GF-D8 (cell line): ENCODE measurements at regions not wholly inside any gene's neighbourhood (a gene's known extent, or its start where the extent isn't known, plus 50 kb on each side); places are given as distances from the start of the nearest gene placed in this dataset.

Experiments used
- DNase-seq: peaks from one replicate; lab custom pipeline; 2025; lab: John Stamatoyannopoulos, UW

DNA sequence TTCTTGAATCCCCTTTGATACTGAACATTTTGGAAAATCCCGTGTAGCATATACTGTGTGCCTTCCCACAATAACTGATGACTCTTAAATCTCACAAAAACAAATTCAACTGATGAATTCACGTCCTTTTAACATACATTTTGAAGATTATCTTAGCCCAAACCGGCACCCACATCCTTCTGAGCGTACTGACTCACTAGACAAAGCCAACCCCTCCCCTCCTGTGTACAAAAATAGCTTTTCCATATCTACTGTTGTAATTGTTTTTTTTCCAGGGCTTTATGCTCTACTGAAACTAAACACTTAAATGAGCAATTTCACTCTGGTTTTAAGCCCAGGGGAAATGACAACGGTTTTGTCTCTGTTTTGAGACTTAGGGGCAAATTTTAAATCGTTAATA lies 109.4 kb upstream of the ATF7IP start:
- no peak for DNase-seq

DNA sequence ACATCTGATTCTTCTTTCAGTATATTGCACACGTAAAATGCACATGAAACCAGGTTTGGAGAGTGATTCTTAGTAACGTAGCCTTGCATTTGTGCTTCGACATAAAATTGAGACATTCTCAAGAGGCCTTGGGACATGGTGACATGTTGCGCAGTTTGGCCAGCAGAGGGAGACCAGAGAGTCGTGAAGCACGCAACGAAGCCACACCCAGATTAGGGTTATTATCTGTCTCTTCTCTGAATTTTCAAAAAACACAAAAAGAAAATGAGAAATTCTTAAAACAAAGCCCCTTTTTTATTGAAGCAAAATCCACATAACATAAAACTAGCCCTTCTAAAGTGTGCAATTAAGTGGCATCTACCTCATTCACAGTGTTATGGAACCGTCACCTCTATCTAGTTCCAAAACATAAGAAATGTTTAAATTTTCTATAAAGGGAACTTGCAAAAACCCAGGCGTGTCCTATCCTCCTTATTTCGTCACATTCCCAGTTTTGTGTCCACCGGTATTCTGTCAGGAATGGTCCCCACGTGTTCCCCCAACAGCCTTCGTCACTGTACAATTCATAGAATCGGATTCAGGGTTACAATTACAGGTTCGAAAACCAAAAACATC lies 108.8 kb upstream of the ATF7IP start:
- DNase-seq = peak; percentile 24

DNA sequence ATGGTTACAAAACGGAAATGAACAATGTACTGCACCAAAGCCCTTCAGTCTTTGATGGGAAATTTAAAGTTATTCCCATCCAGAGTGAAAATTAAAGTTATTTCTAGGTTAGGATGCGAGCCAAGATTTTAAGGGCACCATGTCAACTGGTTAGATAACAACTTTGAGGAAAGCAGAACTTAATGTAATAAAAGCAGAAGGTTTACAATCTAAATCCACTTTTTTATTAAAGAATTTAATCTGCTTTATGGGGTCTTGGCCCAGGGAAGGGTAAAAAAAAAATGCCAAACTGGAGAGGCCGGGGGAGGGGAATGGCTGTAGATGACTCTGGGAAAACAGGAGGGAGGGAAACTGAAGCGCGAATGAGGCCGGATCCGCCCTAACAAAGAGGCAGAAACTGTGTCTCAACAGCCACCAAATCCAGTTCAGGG lies 108.2 kb upstream of the ATF7IP start:
- no peak for DNase-seq

DNA sequence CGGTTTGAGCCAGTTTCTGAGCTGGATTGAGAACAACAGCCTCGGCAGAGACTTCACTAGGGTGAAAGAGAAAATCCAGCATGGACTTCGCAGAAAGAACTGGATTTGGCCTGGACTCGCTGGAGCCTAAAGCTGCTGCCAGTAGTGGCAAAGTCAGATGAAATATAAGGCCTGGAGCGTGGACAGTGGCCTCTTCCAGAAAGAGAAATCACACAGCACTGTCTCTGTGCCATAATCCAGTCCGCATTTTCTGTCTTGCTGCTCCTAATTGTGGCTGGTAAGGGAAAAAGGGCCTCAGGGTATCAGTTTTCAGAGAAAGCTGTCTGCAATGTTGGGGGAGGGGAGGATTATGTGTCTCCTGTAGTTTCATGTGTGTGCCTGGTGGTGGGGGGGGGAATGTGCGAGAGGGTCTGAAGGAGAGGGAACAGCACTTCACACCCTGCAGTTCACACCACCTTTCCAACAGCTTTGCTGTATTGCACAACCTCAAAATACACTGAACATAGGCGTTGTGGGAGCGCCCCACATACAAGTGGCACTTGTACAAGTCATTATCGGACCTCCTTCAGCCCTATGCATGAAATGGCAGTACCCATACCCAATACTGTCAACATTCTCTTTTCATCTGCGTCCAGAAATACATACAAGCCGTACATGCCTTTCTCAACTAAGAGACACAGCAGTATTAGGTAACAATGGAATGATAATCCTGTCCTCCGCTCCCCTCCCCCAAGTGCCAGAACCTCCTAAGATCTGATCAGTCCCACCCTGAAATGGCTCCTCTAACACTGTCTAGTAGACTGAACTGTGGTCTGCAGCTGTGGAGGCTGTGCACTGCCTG lies 107.5 kb upstream of the ATF7IP start:
- peak; percentile 93 for DNase-seq

DNA sequence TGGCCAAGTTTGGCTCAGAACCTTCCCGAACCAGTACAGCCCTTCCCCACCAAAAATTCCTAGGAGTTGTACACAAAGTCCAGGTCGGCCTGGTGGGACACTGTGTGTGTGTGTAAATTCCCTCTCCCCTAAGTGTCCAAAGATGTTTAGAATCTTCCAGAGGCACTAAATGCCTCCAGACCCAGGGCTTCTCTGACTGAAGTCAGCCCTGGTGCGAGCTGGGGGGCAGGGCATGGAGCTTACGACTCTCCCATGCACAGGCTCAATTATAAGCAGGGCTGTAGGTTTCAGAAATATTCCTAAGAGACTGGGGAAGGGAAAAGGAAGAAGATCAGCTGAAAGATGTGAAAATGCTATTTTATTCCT lies 106.9 kb upstream of the ATF7IP start:
- no peak for DNase-seq

DNA sequence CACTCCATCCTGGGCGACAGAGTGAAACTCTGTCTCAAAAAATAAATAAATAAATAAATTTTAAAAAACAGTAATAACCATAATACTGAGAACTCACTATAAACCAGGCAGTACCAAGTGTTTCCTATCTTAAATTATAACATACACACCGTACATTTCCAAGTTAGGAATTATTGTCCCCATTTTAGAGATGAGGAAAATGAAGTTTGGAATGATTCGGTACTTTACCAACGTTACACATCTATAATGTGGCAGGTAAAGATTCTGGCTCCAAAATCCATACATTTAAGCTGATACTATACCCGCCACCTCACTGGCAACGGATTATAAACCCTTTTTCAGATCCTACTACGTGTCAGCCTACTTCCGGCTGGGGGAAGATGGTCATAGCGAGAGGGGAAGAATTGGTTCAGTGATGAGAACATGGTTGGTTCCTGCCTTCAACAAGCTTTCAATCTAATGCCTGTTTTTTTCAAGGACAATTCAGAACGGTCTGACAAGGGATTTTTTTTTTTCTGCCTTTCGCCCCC lies 105.9 kb upstream of the ATF7IP start:
- no peak for DNase-seq

DNA sequence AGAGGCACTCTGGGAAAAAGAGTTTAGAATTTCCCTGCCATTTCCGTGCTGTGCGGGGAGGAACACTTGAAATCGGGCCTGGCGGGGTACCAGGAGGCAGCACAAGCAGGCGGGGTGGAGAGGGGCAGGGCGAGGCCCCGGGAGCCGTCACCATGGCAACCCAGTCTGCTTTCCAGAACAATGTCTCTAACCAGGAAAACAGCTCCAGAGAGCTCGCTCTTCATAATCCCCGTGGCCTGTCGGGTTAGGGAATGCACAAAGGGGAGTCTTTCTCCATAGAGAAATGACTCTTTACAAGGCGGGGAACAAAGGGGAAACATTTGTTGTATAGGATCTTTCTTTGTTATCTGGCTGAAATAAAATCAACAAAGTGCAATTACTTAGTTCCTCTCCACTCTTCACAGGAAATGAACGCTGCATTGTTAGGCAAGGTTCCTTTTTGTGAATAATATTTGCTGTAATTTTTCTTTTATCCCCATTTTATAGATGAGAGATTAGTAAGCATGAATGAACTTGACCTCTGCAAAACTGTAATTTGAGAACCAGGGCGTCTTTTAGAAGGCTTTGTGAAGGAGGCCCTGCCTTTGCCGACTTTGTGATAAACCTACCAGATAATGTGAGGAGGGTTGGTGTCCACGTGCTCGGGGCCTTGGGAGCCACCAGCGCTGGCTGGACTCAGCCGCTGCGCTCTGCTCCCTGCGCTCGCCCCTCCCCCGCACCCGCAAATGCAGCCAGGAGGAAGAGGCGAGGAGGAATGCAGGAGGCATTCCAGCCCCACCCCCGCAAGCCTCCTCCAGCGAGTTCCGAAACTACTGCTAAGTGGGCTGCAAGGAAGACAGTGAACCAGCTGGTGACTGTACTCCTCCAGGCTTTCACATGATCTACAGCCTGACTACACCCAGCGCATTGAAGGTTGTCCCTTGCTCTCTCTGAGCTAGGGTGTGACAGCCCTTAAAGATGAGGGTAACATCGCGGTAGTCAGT lies 105.2 kb upstream of the ATF7IP start:
- no peak for DNase-seq

DNA sequence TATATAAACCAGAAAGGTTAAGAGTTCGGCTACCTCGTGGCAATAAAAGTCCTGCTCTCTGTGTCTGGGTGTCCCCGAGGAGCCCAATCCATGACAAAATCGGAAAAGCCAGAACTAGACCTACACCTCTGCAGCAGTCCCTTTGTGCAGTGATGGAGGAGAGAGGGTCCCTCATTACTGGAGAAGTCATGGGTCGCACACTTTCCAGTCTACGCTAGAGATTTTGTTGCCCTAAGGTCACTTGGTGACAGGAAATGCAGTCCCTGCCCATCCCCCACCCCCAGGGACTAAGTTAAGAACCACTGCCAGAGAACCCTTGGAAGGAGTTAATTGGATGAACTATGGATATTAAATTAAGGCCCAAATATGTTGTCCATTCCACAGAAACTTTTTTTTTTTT lies 104.4 kb upstream of the ATF7IP start:
- no peak for DNase-seq

DNA sequence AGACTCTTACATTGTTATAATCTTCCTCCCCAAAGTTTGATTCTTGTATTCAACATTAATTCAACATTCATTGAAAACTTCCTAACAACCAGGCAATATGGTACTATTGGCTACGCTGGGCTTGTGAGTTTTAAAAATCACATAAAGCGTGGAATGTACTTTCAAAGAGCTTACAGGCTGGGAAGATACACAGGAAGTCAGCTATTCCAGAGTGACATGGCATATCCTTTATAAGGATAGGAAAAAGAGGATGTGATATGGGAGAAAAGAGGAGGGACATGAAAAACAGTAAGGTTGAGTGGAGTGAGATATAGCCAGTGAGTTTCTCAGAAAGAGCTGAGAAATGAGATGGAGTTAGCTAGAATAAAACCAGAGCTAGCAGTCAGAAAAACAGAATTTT lies 103.6 kb upstream of the ATF7IP start:
- DNase-seq = no peak

DNA sequence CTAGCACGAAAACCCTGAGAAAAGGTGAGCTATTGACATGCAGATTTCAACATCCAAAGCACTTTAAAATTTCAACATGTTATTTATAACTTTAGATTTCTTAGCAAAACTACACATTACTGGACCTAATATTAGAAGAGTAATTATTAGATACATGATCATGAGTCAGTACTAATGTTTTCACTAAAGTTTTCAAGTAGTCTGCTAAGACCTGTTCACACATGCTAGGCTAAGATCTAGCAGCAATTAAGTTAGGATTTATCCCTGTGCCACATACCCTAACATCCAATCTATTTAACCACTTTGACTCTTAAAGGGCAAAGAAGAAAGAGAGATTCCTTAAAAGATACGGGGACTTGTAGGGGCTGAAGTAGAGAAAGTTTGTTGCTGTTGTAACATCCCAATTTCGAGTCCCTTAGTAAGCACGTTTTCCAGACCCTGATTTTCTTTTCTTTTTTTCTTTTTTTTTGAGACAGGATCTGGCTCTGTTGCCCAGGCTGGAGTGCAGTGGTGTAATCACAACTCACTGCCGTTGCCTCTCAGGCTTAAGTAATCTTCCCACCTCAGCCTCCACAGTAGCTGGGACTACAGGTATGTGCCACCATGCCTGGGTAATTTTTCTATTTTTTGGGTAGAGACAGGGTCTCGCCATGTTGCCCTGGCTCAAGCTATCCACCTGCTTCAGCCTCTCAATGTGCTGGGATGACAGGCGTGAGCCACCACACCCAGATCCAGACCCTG lies 102.5 kb upstream of the ATF7IP start:
- DNase-seq = no peak

DNA sequence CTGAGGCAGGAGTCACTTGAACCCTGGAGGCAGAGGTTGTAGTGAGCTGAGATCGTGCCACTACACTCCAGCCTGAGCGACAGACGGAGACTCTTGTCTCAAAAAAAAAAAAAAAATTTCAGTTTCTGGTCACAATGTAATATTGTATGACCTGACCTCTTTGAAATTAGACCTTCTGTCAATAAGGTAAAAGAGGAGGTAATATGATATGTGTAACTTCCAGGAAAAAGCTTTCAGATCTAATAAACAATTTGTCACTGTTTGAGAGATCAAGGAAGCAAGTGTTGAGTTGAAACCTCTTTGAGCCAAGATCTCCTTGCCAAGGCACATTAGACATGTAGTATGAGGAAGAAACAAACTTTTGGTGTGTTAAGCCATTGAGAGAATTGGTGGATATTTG lies 101.7 kb upstream of the ATF7IP start:
- no peak for DNase-seq

DNA sequence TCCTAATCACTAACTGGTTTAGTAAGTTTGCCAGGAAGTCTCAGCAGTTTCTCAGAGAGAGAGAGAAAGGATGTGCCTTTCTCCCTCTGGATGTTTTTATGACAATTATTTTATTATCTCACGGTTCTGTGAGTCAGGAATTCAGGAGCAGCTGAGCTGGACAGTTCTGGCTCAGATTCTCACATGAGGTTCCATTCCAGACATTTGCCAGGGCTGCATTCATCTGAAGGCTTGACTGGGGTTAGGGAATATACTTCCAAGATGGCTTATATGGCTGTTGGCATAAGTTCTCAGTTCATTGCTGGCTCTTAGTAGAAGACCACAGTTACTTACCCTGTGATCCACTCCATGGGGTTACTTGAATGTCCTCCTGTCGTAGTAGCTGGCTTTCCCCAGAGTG lies 101.2 kb upstream of the ATF7IP start:
- no peak for DNase-seq

DNA sequence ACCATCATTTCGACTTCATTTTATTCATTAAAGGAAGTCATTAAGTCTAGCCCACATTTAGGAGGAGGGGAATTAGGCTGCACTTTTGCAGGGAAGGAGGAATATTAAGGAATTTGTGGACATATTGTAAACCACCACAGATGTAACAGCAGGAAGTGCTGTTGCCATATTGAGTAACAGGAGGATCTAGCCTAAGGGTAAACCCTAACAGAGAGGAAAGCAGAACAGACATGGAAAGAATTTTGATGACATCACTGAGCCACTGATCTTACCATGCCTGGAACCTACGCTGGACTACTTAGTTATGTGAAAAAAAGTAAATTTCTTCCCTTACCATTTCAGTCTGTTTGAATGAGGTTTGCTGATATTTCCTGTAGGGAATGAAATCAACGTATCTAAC lies 100.7 kb upstream of the ATF7IP start:
- peak; percentile 7 for DNase-seq

DNA sequence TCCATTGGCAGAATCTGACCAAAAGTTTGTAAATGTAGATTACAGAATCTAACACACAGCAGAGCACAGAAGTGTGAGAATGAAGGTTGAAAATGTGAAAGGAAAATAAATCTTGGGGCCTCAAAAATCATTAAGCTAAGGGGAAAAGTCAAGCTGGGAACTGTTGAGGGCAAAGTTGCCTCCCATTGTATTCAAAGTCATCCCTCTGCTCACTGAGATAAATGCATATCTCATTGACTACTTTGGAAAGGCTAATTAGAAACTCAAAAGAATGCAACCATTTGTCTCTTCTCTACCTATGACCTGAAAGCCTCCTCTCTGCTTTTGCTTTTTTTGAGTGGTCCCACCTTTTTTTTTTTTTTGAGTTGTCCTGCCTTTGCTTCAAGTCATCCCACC lies 97.4 kb upstream of the ATF7IP start:
- no peak for DNase-seq

DNA sequence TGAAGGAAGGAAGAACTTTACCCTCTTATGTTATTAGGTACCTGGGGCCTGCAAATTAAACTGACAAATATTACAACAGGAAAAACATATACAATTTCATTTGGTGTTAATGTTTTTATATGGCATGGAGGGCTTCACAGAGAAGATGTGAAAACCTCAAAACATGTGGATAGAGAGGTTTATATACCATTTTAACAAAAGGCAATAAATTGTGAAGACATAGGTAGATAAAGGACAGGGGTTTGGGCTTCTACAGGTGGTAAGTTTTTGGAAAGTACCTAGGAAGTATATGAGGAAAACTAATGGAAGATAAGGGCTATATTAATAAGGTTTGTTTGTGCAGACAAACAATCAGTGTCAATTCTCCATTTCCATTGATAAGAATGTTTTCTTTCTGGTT lies 95.1 kb upstream of the ATF7IP start:
- DNase-seq = no peak

DNA sequence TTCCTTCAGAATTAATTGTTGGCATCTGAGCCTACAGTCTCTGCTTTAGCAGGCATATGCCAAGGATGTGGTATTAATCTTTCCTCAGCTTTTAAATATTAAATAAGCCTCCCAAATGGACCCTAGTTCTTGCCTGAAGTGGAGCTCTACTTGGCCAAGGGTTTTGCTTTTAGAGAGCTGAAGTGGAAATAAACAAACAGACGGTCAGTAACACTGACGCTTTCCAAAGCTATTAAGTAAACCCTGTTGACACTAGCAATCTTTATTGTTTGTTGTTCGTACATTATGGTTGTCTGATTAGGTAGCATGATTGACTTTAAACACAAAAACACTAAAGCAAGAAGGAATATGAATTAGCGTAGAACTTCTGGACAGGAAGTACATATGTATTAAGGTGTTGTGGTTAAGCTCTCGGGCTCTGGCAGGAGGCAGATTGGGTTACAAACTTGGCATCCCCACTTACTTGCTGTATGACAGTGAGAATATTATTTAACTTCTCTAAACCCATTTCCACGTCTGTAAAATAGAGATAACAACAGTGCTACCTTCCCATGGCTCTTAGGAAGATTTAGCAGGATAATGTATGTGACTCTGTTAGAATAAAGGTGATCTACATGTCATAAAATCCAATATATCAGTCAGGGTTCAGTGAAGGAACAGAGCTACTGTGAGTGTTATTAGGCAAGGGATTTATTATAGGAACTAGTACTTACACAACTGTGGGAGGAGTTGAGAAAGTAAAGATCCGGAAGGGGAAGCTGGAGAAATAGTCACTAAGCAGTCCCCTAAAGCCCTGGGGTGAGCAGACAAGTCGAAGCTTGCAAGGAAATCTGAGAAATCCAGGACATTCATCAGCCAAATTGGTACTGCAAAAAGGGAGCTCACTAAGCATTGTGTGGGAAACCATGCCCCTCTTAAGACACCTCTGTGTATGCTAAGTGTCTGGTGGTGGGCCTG lies 92.2 kb upstream of the ATF7IP start:
- DNase-seq = peak; percentile 81

DNA sequence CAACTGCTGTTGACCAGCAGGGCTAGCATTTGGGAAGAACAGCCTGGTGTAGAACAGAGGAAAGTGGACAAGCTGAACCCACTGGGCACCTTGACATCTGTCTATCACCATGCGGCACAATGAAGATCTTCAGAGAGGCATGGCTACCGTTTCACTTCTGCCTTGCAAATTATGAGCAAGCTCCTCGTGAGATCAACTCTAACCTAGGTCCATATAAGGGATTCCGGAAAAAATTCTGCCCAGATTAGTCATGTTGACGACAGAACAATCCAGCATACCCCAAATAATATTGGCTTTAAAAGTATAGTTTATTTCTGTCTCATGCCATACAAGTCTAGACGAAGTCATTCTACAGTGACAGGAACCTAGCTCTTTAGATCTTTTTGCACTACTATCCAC lies 91.6 kb upstream of the ATF7IP start:
- DNase-seq = no peak

DNA sequence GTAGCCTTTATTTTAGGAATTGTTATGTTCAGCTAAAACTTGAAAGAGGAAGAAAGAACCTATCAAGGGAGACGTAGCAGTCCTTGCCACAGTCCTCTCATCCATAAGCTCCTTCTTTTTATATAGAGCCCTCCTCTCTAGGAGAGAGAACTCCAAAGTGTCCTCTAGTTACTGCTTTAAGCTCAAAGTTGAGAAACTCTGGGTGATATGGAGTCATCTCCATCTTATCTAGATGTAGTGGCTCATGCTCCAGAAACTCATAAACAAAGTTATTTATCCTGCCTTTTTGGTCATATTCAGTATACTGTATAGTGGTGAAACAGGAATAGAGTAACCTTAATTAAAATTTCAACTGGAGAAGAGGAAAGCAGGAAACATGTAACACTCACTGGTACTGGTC lies 90.4 kb upstream of the ATF7IP start:
- no peak for DNase-seq

DNA sequence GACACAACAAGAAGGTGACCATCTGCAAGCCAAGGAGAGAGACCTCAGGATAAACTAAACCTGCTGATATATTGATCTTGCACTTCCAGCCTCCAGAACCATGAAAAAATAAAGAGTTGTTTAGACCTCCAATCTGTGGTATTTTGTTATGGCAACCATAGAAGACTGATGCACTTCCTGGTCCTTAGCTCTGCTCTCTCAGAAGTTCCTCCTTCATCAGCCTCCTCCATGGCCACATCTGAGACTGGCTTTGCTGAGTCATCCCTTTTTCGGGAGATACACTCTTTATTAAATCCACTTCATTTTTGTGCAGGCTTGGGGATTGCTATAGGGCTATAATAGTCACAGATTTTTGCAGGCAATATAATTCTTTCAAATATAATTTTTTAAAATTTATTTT lies 89.6 kb upstream of the ATF7IP start:
- peak; percentile 13 for DNase-seq

DNA sequence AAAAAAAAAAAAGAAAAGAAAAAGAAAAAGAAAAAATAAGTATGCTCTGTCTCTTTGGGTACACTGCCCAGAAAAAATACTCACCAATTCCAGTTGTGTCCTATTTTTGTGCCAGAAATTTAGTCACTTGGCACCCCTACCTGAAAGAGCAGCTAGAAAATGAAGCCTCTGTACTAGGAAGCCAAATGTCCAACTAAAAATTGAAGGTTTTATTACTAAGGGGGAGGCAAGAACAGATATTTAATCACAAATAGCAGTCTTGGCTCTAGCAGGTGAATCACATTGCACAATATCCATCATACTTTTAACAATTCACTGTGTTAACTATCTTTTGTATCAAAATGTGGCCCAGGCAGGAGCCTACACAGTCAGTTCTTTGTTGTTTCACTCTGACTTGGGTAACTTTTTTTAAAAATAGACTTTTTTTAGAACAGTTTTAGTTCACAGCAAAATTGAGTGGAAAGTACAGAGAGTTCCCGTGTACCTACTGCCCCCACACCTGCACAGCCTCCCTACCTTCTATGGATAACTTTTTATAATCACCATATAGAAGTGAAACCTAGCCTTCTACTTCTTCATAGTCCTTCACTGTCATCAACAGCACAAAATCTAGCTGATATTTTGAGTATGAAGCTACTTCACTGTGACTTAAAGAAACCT lies 87.1 kb upstream of the ATF7IP start:
- DNase-seq = no peak
